ENCODE measurements at regions not wholly inside any gene's neighbourhood (a gene's known extent, or its start where the extent isn't known, plus 50 kb on each side); places are given as distances from the start of the nearest gene placed in this dataset.

GRCh38 chr6:90911642-90912041 is 324.8 kb upstream of the MAP3K7 start:
- no TSS peak for BruUV-seq (replicated peaks)
- TF ChIP-seq, protein P1, sequence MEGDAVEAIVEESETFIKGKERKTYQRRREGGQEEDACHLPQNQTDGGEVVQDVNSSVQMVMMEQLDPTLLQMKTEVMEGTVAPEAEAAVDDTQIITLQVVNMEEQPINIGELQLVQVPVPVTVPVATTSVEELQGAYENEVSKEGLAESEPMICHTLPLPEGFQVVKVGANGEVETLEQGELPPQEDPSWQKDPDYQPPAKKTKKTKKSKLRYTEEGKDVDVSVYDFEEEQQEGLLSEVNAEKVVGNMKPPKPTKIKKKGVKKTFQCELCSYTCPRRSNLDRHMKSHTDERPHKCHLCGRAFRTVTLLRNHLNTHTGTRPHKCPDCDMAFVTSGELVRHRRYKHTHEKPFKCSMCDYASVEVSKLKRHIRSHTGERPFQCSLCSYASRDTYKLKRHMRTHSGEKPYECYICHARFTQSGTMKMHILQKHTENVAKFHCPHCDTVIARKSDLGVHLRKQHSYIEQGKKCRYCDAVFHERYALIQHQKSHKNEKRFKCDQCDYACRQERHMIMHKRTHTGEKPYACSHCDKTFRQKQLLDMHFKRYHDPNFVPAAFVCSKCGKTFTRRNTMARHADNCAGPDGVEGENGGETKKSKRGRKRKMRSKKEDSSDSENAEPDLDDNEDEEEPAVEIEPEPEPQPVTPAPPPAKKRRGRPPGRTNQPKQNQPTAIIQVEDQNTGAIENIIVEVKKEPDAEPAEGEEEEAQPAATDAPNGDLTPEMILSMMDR (conservative IDR thresholded peaks at IDR 0.05): no peak
- TF ChIP-seq EZH2 (IDR thresholded peaks at IDR 0.05; ENCODE audit: low read depth): no peak
- Histone ChIP-seq H3K4me1 (replicated peaks; ENCODE audit: insufficient read depth) (no peaks in the 10 kb centered on the region), H3K36me3 (ENCODE audit: low read depth) (no peaks in the 10 kb centered on the region), H3F3A (ENCODE audit: insufficient read depth, low read depth) (no peaks in the 10 kb centered on the region), H3K4me3 (no peak overlapping the region), H3K9me3 (ENCODE audit: insufficient read depth, low read depth) (no peaks in the 10 kb centered on the region), H3K27me3 (ENCODE audit: insufficient read depth, low read depth) (no peaks in the 10 kb centered on the region), H2AFZ (no peak overlapping the region), H3K9me2 (ENCODE audit: insufficient read depth) (no peaks in the 10 kb centered on the region), H4K20me1 (ENCODE audit: insufficient read depth) (no peaks in the 10 kb centered on the region), H3K27ac (no peak overlapping the region), H3K4me2 (no peak overlapping the region), H3K79me2 (ENCODE audit: low read depth) (no peaks in the 10 kb centered on the region)
- ChIA-PET CTCF (no interaction called here), POLR2A (ENCODE audit: unreplicated experiment) (no interaction called here)
- no peak for DNase-seq
- intact Hi-C loops (cut with micrococcal nuclease; ENCODE audit: unreplicated experiment): no loop called here

- Histone ChIP-seq H3K36me3 (ENCODE audit: low read depth) (no peaks in the 10 kb centered on the region), H4K20me1 (ENCODE audit: insufficient read depth) (no peaks in the 10 kb centered on the region), H3K4me2 (no peak overlapping the region), H3K27me3 (ENCODE audit: insufficient read depth, low read depth) (no peaks in the 10 kb centered on the region), H2AFZ (no peak overlapping the region), H3K79me2 (ENCODE audit: low read depth) (no peaks in the 10 kb centered on the region), H3K27ac (no peak overlapping the region), H3K9me3 (ENCODE audit: insufficient read depth, low read depth) (no peaks in the 10 kb centered on the region), H3K9me2 (ENCODE audit: insufficient read depth) (no peaks in the 10 kb centered on the region), H3K4me1 (replicated peaks; ENCODE audit: insufficient read depth) (no peaks in the 10 kb centered on the region), H3K4me3 (no peak overlapping the region), H3F3A (ENCODE audit: insufficient read depth, low read depth) (no peaks in the 10 kb centered on the region)
- TF ChIP-seq EZH2 (IDR thresholded peaks at IDR 0.05; ENCODE audit: low read depth): no peak
- TF ChIP-seq, protein P1 (conservative IDR thresholded peaks at IDR 0.05): no peak
- CTCF ChIA-PET: no interaction called here
- intact Hi-C loops (cut with micrococcal nuclease; ENCODE audit: unreplicated experiment): no loop called here
- no TSS peak for BruUV-seq (replicated peaks)
- DNase-seq: no peak
- POLR2A ChIA-PET (ENCODE audit: unreplicated experiment): no interaction called here
These were observed 324.0 kb upstream of the MAP3K7 start for GRCh38 chr6:90910893-90911292.

DNA sequence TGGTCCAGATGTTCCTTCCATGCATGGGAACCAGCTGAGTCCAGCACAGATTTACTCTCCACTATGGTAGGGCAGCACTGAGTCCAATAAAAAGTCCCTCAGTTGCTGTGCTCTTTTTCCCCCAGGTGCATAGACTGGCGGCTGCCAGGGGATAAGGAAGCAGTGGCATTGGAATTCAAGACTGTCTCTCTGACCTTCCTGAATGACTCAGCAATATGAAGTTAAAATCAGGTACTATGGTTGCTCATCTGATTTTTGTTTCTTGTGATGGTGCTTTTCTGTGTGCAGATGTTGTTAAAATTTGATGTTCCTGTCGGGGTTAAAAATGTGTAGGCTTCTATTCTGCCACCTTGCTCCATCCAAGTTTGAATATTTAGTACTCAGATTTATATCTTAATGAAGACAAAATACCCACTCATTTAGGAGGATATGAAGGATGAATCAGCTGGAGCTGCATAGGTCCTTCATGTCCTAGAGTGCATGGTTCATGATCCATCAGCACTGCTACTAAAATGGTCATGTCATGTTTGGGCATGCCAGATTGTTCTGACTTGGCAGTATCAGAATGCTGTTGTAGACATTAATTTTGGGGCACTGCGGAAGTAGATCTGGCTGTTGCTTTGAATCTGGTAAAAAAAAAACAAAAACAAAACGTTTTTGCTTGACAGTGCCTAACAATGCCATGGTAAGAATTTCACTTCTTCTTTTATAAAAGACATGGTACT is 321.2 kb upstream of the MAP3K7 start:
- intact Hi-C loops (cut with micrococcal nuclease; ENCODE audit: unreplicated experiment): no loop called here
- BruUV-seq (replicated peaks): no TSS peak
- ChIA-PET CTCF (no interaction called here), POLR2A (ENCODE audit: unreplicated experiment) (no interaction called here)
- H3K27me3 ChIP-seq (ENCODE audit: insufficient read depth, low read depth): no peaks in the 10 kb centered on the region
- H3K27ac ChIP-seq: no peak overlapping the region
- H3F3A ChIP-seq (ENCODE audit: insufficient read depth, low read depth): no peaks in the 10 kb centered on the region
- H2AFZ ChIP-seq: no peak overlapping the region
- H3K9me3 ChIP-seq (ENCODE audit: insufficient read depth, low read depth): no peaks in the 10 kb centered on the region
- H3K36me3 ChIP-seq (ENCODE audit: low read depth): no peaks in the 10 kb centered on the region
- H3K9me2 ChIP-seq (ENCODE audit: insufficient read depth): no peaks in the 10 kb centered on the region
- H3K79me2 ChIP-seq (ENCODE audit: low read depth): no peaks in the 10 kb centered on the region
- no peaks in the 10 kb centered on the region for H3K4me1 ChIP-seq (replicated peaks; ENCODE audit: insufficient read depth)
- no peak overlapping the region for H3K4me3 ChIP-seq
- TF ChIP-seq, protein P1 (conservative IDR thresholded peaks at IDR 0.05): no peak
- no peak for TF ChIP-seq EZH2 (IDR thresholded peaks at IDR 0.05; ENCODE audit: low read depth)
- no peaks in the 10 kb centered on the region for H4K20me1 ChIP-seq (ENCODE audit: insufficient read depth)
- no peak overlapping the region for H3K4me2 ChIP-seq
- DNase-seq: no peak
